Mucosa of stomach (tissue), 1 donor: ENCODE measurements at regions not wholly inside any gene's neighbourhood (a gene's known extent, or its start where the extent isn't known, plus 50 kb on each side); places are given as distances from the start of the nearest gene placed in this dataset.
A peak's percentile ranks its signal among the peaks of the same experiment; 100 is the strongest.

ENCODE experiments used
- H3K27me3 ChIP-seq: one replicate; pipeline ENCODE4 v1.7.0; 2013; ENCODE audit warnings: mild to moderate bottlenecking, low read length; ENCODE audit not compliant: control insufficient read depth, insufficient read depth
- H3K36me3 ChIP-seq: one replicate; pipeline ENCODE4 v1.7.0; 2013; ENCODE audit warnings: low read length; ENCODE audit not compliant: control insufficient read depth, insufficient read depth
- H3K4me1 ChIP-seq: one replicate; pipeline ENCODE4 v1.7.0; 2013; ENCODE audit warnings: mild to moderate bottlenecking, low read length; ENCODE audit not compliant: control insufficient read depth, insufficient read depth
- H3K4me3 ChIP-seq: one replicate; pipeline ENCODE4 v1.7.0; 2013; ENCODE audit warnings: low read length
- H3K9ac ChIP-seq: one replicate; pipeline ENCODE4 v1.7.0; 2013; ENCODE audit warnings: mild to moderate bottlenecking, low read length, moderate library complexity
- H3K9me3 ChIP-seq: one replicate; pipeline ENCODE4 v1.7.0; 2013; ENCODE audit warnings: mild to moderate bottlenecking, low read length, moderate library complexity; ENCODE audit not compliant: control insufficient read depth
- donor health status: Pancreatic carcinoma.

DNA sequence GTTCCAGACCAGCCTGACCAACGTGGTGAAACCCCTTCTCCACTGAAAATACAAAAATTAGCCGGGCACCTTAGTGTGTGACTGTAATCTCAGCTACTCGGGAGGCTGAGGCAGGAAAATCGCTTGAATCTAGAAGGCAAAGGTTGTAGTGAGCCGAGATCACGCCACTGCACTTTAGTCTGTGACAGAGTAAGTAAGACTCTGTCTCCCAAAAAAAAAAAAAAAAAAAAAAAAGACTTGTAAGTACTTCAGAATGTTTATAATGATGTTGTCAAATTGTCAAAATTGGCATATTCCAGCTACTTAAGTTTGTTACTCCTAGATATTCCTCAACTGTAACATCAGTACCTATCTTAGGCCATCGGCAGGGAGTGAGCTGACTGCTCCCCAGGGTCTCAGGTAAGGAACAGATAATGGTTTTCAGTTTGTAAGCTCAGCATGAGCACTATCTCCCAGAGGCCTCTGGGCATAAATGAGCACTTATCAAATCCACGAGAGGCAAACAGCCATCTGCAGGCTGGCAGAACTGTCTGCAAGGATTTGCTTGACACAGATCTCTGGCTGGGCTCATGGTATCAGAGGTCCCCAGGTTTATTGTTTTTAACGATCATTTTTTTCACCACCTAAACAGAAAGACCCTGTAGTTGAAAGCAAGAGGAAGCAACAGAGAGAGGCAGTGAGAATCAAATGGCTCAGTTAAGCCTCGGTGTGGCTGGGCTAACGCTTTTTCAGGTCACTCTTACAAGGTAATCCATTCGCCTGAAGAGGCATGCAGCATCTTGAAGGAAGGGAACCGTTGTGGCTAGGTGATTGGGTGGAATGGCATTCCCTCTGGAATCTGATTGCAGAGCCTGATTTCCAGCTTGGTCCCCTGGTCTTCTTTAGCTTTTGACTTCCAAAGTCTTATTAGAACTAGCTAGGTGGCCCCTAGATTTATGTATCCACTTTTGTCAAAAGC lies 115.9 kb downstream of the LY86 start:
- H3K9ac ChIP-seq = no peak overlapping the region
- no peaks in the 10 kb centered on the region for H3K27me3 ChIP-seq
- H3K4me3 ChIP-seq = no peak overlapping the region
- H3K9me3 ChIP-seq = no peaks in the 10 kb centered on the region
- H3K4me1 ChIP-seq = peaks cover 40% of the 10 kb centered on the region
- H3K36me3 ChIP-seq = no peaks in the 10 kb centered on the region

DNA sequence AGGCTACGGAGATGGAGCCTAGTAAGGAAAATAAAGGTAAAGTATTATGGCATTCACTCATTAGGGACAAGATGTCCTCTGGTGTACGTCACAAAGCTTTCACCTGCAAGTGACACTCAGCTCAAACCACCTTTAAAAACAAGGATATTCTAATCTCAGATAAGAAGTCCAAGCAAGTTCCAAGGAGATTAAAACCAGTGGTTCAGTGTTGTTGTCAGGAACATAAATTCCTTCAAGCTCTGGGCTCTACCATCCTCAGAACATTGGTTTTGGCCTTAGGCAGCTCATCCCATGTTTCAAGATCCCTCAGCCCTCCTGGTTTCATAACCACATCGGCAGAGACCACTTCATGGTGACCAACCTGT lies 116.5 kb downstream of the LY86 start:
- Histone ChIP-seq H3K9me3 (no peaks in the 10 kb centered on the region), H3K27me3 (no peaks in the 10 kb centered on the region), H3K4me3 (no peak overlapping the region), H3K36me3 (no peaks in the 10 kb centered on the region), H3K4me1 (peaks cover 34% of the 10 kb centered on the region), H3K9ac (no peak overlapping the region)

DNA sequence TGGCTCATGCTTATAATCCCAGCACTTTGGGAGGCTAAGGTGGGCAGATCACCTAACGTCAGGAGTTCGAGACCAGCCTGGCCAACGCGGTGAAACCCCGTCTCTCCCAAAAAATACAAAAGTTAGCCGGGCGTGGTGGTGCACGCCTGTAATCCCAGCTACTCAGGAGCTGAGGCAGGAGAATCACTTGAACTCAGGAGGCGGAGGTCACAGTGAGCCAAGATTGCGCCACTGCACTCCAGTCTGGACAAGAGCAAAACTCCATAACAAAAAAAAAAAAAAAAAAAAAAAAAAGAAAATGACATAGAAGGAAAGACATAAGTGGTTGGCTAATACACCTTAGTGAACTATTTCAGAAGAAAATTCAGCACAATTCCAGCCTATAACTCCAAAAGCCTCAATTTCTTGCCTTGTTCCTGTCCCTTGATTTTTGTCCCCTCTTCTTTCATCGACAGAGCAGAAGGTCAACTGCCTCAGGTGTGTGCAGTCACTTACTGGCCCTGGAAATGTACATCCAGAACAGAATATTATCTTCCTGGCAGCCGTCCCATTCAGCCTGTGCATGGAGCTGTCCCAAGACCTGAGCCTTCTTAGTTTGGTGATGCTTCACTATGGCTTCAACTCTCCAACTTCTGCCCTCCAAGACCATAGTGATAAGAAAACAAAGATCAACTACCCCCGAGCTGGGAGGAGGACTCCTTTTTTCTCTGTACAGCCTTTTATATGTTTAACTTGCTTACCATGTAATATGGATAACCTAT lies 117.6 kb downstream of the LY86 start:
- peaks cover 24% of the 10 kb centered on the region for H3K4me1 ChIP-seq
- H3K36me3 ChIP-seq = no peaks in the 10 kb centered on the region
- no peaks in the 10 kb centered on the region for H3K9me3 ChIP-seq
- H3K27me3 ChIP-seq = no peaks in the 10 kb centered on the region
- H3K4me3 ChIP-seq = no peak overlapping the region
- no peak overlapping the region for H3K9ac ChIP-seq

DNA sequence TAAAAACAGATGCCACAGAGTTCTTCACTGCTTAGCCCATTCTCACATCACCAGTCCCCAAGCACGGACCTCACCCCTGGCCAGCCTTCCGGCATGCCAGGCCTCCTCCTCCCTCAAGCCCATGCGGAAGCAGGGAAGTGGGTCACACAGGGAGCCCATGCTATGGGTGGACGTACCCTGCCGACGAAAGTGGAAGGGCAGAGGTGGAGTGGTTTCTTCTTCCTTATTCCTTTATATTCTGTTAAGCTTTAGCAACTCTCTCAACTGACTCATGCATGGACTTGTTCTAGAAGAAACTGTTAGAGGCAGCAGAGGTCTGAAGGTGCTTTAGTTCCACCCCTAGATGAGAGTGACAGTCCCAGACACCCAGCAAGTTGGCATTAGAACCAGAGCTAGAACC lies 118.6 kb downstream of the LY86 start:
- no peaks in the 10 kb centered on the region for H3K27me3 ChIP-seq
- no peak overlapping the region for H3K4me3 ChIP-seq
- no peaks in the 10 kb centered on the region for H3K9me3 ChIP-seq
- no peak overlapping the region for H3K9ac ChIP-seq
- H3K4me1 ChIP-seq = peaks cover 31% of the 10 kb centered on the region
- no peaks in the 10 kb centered on the region for H3K36me3 ChIP-seq

DNA sequence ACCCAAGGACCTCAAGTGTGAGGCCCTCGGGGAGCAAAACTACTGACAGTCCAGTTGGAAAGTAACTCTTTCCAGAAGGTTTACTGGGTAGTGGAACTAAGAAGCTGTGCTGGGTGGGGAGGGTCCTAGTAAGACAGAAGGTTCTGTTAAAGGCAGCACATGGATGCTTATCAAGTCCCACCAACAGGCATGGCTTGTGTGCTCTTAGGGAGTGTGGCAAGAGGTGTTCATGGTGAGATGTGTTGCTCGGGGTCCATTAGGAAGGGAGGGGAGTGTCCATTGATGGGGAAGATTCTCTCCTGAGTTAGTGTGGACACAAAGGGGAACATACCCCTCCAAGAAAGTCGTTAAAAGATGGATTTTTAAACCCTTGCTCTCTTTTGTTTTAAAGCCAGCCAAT lies 120.6 kb downstream of the LY86 start:
- no peaks in the 10 kb centered on the region for H3K36me3 ChIP-seq
- no peak overlapping the region for H3K4me3 ChIP-seq
- peaks cover 35% of the 10 kb centered on the region for H3K4me1 ChIP-seq
- no peak overlapping the region for H3K9ac ChIP-seq
- no peaks in the 10 kb centered on the region for H3K9me3 ChIP-seq
- no peaks in the 10 kb centered on the region for H3K27me3 ChIP-seq

DNA sequence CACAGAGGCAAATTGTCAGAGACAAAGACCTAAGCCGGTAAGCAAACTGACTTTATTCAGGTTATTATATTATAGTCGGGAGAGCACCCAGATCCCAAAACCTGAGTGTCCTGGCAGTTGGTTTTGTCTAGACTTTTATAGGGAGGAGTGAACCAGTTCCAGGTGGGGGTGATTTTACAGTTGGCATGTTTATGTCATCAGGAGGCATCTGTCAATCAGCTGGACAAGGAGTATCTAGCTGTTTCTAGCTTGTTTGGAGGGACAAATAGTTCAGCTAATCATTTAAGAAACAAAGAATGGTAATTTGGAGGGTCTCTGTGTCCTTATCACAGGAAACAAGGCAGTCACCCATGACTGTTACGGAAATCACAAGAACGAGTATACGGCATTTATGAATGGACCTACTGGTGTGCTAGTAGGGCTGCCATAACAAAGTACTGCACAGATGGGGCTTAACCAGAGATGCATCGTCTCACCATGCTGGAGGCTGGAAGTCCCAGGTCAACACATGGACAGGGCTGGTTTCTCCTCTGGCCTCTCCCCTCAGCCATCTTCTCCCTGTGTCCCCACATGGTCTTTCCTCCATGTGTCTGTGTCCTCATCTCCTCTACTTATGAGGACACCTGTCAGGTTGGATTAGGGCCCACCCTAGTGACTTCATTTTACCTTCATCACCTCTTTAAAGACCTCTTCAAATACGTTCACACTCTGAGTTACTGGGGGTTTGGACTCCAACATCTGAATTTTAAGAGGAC lies 122.7 kb downstream of the LY86 start:
- no peaks in the 10 kb centered on the region for H3K27me3 ChIP-seq
- H3K9ac ChIP-seq = no peak overlapping the region
- H3K4me3 ChIP-seq = no peak overlapping the region
- peaks cover 37% of the 10 kb centered on the region for H3K4me1 ChIP-seq
- no peaks in the 10 kb centered on the region for H3K36me3 ChIP-seq
- no peaks in the 10 kb centered on the region for H3K9me3 ChIP-seq

DNA sequence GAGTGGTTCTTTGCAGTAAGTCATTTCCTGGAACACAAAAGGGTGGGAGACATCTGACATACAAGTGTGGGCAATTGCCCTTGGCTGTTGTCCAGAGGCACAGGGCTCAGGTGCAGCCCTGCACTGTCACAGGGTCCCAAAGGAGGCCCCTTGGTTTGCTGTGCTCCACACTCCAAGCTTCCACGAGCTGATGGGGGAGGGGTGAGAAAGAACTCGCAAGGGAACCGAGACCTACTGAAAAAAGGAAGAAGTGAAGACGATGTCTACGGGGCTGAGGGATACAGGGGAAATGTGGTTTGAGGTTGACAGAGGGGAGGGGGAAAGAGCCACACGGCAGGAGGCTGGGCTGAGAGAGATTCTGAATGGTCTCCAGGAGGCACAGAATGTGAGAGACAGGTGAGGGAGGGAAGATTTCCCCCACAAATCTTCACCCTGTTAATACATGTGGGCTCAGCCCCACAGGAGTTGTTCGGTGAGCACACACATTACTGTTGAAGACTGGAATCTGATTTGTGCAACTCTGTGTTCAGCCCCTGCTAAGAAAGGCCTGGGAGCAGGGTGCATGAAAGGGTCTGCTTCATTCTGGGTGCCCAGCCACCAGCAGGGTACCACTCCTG lies 123.4 kb downstream of the LY86 start:
- no peak overlapping the region for H3K4me3 ChIP-seq
- no peaks in the 10 kb centered on the region for H3K36me3 ChIP-seq
- H3K27me3 ChIP-seq = no peaks in the 10 kb centered on the region
- H3K9ac ChIP-seq = peak overlapping the region; percentile 64
- H3K9me3 ChIP-seq = no peaks in the 10 kb centered on the region
- peaks cover 35% of the 10 kb centered on the region for H3K4me1 ChIP-seq

DNA sequence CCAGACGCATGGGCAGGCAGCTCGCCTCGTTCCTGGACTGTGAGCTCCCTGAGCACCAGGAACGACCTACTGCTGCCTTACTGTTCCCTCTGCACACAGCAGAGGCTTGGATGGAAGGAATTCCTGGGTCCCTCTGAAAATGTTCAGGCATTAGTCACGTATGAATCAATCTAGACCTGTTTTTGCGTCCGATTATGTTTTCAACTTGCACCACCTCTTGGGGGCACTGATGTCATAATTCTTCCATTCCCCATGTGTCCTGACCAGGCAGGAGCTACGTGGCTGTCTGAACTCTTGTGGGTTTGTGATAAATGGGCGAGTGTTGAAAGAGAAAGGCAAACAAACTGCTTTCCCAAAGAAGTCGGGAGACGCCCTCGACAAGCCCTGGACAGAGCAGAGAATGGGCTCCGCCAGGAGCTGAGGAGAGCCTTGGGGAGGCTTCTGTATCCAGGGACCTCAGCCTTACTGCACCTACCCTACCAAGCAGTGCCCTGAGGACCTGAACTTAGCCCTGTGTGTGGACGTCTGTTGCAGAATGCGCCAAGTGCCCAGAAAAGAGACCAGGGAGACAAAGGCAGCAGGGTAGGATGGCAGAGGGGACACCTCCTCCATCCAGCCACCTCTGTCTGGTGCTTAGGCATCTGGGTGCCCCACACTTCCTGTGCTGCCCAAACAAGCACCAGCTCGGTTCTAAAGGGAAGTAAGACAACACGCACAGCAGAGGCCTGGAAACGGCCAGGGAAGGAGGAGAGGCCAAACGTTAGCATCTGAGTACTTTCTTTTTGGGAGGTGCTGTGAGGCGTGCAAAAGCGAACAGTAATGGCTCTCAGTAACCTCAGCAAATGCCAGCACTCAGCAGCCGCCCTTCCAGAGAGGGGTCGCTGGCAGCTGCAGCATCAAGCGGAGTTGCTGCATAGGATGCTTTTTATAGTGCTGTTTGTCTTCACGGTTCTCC lies 124.2 kb downstream of the LY86 start:
- H3K36me3 ChIP-seq = no peaks in the 10 kb centered on the region
- peak overlapping the region; percentile 64 for H3K9ac ChIP-seq
- H3K4me3 ChIP-seq = peak overlapping the region; percentile 10
- no peaks in the 10 kb centered on the region for H3K27me3 ChIP-seq
- peaks cover 35% of the 10 kb centered on the region for H3K4me1 ChIP-seq
- H3K9me3 ChIP-seq = no peaks in the 10 kb centered on the region

DNA sequence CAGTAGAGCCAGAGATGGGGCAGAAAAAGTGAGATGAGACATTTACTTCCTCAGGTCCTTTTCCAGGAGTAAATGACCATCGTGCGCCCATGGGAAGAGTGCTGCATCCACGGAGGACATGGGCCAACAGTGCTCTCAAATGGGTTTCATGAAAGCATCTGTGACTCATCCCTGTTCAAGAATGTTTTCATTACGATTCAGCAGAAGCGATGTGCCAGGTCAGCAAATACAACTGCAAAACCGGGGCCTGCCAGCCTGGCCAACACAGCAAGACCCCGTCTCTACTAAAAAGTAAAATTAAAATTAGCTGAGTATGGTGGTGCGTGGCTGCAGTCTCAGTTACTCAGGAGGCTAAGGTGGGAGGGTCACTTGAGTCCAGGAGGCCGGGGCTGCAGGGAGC lies 125.1 kb downstream of the LY86 start:
- H3K4me1 ChIP-seq = peaks cover 35% of the 10 kb centered on the region
- H3K4me3 ChIP-seq = no peak overlapping the region
- peak overlapping the region; percentile 64 for H3K9ac ChIP-seq
- no peaks in the 10 kb centered on the region for H3K27me3 ChIP-seq
- H3K9me3 ChIP-seq = no peaks in the 10 kb centered on the region
- H3K36me3 ChIP-seq = no peaks in the 10 kb centered on the region

DNA sequence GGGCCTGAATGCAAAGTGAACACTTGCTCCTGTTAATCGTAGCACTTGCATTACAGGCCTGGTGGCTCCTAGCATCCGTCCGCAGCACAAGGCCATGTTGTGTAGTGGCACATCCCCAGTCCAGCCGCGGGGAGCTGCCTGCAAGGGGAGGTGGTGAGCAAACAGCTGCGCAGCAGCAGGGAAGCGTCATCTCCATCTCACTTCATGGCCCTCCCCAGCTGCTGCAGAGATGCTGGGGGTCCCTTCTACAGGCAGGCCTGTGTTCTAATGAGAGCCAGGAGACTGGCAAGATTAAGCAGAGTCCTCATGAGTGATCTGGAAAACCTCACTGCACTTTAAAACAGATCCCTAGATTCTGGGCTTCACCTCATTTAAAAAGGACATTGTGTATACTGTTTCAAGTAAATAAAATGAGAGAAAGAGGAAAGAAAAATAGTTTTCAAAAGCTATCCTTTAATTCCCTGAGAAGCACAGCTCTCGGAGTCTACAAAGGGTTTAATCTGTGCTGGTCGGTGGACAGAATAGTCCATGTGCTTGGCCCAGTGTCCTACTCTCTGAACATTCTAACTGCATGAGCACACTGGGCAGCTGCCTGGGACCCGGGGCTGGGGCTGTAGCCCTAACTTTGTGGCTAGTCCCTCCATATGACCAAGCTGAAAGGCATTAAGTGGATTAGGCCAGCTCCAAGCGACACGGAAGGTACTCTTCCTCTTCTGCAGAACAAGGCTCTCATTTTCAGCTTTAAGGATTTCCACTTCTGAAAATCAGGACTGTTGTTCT lies 125.8 kb downstream of the LY86 start:
- no peak overlapping the region for H3K9ac ChIP-seq
- H3K36me3 ChIP-seq = no peaks in the 10 kb centered on the region
- H3K27me3 ChIP-seq = no peaks in the 10 kb centered on the region
- no peak overlapping the region for H3K4me3 ChIP-seq
- H3K9me3 ChIP-seq = no peaks in the 10 kb centered on the region
- H3K4me1 ChIP-seq = peaks cover 35% of the 10 kb centered on the region
